GM19463 (cell line): ENCODE measurements at regions not wholly inside any gene's neighbourhood (a gene's known extent, or its start where the extent isn't known, plus 50 kb on each side); places are given as distances from the start of the nearest gene placed in this dataset.
"Not testable (repeated sequence)": the region's sequence is repeated elsewhere in the genome, so short reads cannot be mapped to it uniquely, and the experiment has no call there.

Source experiments
- ATAC-seq: cut with Tn5 transposase; IDR thresholded peaks from one replicate; pipeline ENCODE4 v1.9.1; 2021; ENCODE audit warnings: mild to moderate bottlenecking, moderate library complexity; ENCODE audit not compliant: unreplicated experiment

GRCh38 chr2:195470622-195471021 is 186.4 kb upstream of the SLC39A10 start:
- ATAC-seq: no peak

GRCh38 chr2:195468771-195469170 is 188.3 kb upstream of the SLC39A10 start:
- peak; percentile 70 for ATAC-seq

- ATAC-seq: no peak
Measured at GRCh38 chr2:195466427-195466826, 190.6 kb upstream of the SLC39A10 start.

- no peak for ATAC-seq
Measured at GRCh38 chr2:195461010-195461409, 196.0 kb upstream of the SLC39A10 start.

- no peak for ATAC-seq
Measured at GRCh38 chr2:195458936-195459335, 198.1 kb upstream of the SLC39A10 start.

- no peak for ATAC-seq
Measured at GRCh38 chr2:195457873-195458272, 199.2 kb upstream of the SLC39A10 start.

- ATAC-seq: no peak
Measured at GRCh38 chr2:195456771-195457170, 200.3 kb upstream of the SLC39A10 start.

GRCh38 chr2:195451160-195451559 is 205.9 kb upstream of the SLC39A10 start:
- ATAC-seq: peak; percentile 47

- ATAC-seq: no peak
Measured at GRCh38 chr2:195450552-195451113, 206.4 kb upstream of the SLC39A10 start.

GRCh38 chr2:195447323-195447975 is 209.6 kb upstream of the SLC39A10 start:
- no peak for ATAC-seq

- ATAC-seq: no peak
Measured at GRCh38 chr2:195445639-195446038, 211.4 kb upstream of the SLC39A10 start.

- no peak for ATAC-seq
Measured at GRCh38 chr2:195443926-195444325, 213.1 kb upstream of the SLC39A10 start.

GRCh38 chr2:195442458-195443175 is 214.4 kb upstream of the SLC39A10 start:
- ATAC-seq: no peak

GRCh38 chr2:195438692-195439091 is 218.3 kb upstream of the SLC39A10 start:
- ATAC-seq: no peak

- no peak for ATAC-seq
Measured at GRCh38 chr2:195437521-195437920, 219.5 kb upstream of the SLC39A10 start.

GRCh38 chr2:195434346-195434745 is 222.7 kb upstream of the SLC39A10 start:
- no peak for ATAC-seq

- ATAC-seq: not testable (repeated sequence)
Measured at GRCh38 chr2:195433729-195434128, 223.3 kb upstream of the SLC39A10 start.

GRCh38 chr2:195428673-195429072 is 228.4 kb upstream of the SLC39A10 start:
- no peak for ATAC-seq

- ATAC-seq: no peak
Measured at GRCh38 chr2:195425328-195425727, 231.7 kb upstream of the SLC39A10 start.

GRCh38 chr2:195419033-195419432 is 238.0 kb upstream of the SLC39A10 start:
- no peak for ATAC-seq

GRCh38 chr2:195414537-195415100 is 242.4 kb upstream of the SLC39A10 start:
- ATAC-seq: no peak

- no peak for ATAC-seq
Measured at GRCh38 chr2:195413944-195414343, 243.1 kb upstream of the SLC39A10 start.
